MG63 (cell line): ENCODE measurements at regions not wholly inside any gene's neighbourhood (a gene's known extent, or its start where the extent isn't known, plus 50 kb on each side); places are given as distances from the start of the nearest gene placed in this dataset.

Experiments used
- DNase-seq: peaks from one replicate; pipeline ENCODE4 v3.0.0-alpha.2; 2020
- H3K27me3 ChIP-seq: fragments of 250-450 bp; sonication (Bioruptor Pico); 2 replicates; pipeline ENCODE4 v1.5.1; 2020; ENCODE audit warnings: mild to moderate bottlenecking, moderate library complexity
- H3K36me3 ChIP-seq: fragments of 250-450 bp; sonication (Bioruptor Pico); 2 replicates; pipeline ENCODE4 v1.5.1; 2020; ENCODE audit warnings: mild to moderate bottlenecking, moderate library complexity
- H3K4me3 ChIP-seq: fragments of 250-450 bp; sonication (Bioruptor Pico); 2 replicates; pipeline ENCODE4 v1.5.1; 2020; ENCODE audit warnings: mild to moderate bottlenecking, moderate library complexity
- H3K9me3 ChIP-seq: fragments of 250-450 bp; sonication (Bioruptor Pico); 2 replicates; pipeline ENCODE4 v1.5.1; 2020; ENCODE audit warnings: mild to moderate bottlenecking, moderate library complexity

DNA sequence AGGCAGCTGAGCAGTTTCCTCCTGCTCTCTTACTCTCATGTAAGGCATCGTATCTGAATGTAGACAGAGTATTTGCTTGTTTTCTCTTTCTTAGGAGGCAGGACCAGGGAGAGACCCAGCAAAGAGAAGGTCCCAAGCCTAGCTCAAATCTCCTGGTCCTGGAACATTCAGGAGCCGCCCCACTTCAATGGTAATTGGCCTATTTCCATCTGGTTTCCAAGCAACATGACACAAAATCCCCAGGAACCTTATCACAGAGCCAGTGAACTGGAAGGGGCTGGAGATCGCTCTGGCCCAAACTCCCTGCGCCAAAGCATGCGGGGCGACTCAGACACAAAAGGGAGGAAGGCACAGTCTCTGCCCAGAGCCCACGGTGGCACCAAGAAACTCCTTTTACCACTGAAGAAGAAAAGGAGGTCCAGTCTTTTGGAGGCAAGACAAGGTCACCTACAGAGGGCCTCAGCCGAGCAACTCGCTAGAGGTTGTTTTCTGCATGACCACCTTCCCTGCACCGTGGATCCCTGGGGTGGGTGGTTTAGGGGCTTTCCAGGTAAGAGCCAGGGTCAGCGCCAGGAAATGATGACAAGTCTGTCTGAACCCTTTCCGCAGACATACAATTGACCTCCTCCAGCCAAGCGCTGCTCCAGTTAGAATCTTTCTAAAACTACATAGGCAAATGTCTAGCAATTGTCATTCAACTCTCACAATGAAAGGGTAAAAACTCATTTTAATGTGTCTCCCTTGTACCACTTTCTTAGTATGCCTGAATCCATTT, 394.7 kb downstream of the SOX9 start:
- H3K36me3 ChIP-seq: no peaks in the 10 kb centered on the region
- no peak overlapping the region for H3K4me3 ChIP-seq
- no peaks in the 10 kb centered on the region for H3K27me3 ChIP-seq
- H3K9me3 ChIP-seq: no peaks in the 10 kb centered on the region
- DNase-seq: peak; percentile 55

DNA sequence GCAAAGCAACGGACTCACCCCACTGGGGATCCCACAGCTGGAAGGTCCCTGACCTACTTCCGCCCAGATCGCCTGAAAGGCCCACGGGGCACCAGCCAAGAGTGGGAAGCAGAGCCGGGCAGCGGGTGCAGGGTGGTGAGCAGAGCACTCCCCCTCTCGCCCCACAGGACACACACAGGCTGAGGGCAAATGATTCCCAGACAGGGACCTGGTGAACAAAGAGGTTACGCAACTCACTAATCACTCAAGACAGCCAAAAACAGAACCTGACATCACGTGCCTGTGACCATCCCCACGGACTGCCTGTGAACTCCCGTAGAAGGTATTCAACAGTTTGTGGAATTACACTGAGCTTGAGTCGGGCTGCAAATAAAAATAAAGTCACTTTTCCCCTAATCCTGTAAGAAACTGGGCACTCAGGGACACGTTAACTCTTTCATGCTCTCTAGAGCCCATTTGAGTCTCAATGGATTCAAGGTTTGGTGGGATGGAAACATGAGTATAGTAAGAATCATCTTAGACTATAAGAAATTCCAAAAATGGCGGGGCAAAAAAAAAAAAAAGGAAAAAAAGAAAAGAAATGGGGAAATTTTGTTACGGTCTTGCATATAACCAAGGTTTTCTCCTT, 396.1 kb downstream of the SOX9 start:
- DNase-seq: no peak
- Histone ChIP-seq H3K27me3 (no peaks in the 10 kb centered on the region), H3K36me3 (no peaks in the 10 kb centered on the region), H3K9me3 (no peaks in the 10 kb centered on the region), H3K4me3 (no peak overlapping the region)

- Histone ChIP-seq H3K9me3 (no peaks in the 10 kb centered on the region), H3K36me3 (no peaks in the 10 kb centered on the region), H3K27me3 (no peaks in the 10 kb centered on the region), H3K4me3 (no peak overlapping the region)
- no peak for DNase-seq
Measured at GRCh38 chr17:72517413-72518158, 396.8 kb downstream of the SOX9 start.

- no peaks in the 10 kb centered on the region for H3K27me3 ChIP-seq
- no peak overlapping the region for H3K4me3 ChIP-seq
- no peaks in the 10 kb centered on the region for H3K9me3 ChIP-seq
- no peak for DNase-seq
- H3K36me3 ChIP-seq: no peaks in the 10 kb centered on the region
Measured at GRCh38 chr17:72518159-72518732, 397.4 kb downstream of the SOX9 start.

DNA sequence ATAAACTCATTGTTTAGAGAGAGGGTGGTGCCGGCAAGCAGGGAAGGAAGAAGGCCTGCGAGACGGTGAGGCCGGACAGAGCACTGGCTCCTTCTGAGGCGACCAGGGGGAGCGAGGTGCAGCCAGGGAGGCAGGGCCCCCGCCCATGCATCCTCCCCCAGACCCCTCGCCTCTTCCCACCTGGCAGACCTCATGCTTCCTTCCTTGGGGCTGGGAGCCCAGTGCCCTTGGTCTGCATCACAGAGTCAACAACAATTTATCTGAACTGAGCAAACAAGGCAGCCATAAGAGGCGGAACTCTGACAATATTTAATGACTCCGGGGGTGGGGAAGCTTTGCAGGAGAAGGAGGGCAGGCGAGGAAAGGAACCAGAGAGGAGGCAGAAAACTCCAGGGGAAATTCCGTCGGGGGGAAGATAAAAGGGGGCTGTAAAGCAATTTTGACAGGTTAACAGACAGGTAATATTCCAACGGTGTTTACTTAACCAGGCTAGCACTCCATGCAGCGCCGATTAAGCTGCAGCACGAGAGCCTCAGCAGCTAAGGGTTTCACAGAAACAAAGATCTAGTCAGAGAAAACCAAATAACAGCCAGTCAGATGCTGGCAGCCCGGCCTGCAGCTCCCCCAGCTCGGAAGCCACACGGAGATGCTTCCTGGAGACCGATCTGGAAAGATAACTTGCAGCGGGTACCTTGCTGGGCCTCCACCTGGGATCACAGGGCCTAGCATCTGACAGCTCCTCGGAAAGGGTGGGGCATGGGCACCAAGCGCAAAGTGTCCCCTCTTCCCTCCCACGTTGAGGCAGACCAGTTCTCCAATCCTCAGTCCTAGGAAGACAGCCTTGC, 398.2 kb downstream of the SOX9 start:
- no peak for DNase-seq
- no peaks in the 10 kb centered on the region for H3K9me3 ChIP-seq
- no peak overlapping the region for H3K4me3 ChIP-seq
- no peaks in the 10 kb centered on the region for H3K27me3 ChIP-seq
- no peaks in the 10 kb centered on the region for H3K36me3 ChIP-seq

GRCh38 chr17:72519598-72519936, 398.7 kb downstream of the SOX9 start:
- no peaks in the 10 kb centered on the region for H3K27me3 ChIP-seq
- no peak overlapping the region for H3K4me3 ChIP-seq
- DNase-seq: no peak
- no peaks in the 10 kb centered on the region for H3K36me3 ChIP-seq
- H3K9me3 ChIP-seq: no peaks in the 10 kb centered on the region

DNA sequence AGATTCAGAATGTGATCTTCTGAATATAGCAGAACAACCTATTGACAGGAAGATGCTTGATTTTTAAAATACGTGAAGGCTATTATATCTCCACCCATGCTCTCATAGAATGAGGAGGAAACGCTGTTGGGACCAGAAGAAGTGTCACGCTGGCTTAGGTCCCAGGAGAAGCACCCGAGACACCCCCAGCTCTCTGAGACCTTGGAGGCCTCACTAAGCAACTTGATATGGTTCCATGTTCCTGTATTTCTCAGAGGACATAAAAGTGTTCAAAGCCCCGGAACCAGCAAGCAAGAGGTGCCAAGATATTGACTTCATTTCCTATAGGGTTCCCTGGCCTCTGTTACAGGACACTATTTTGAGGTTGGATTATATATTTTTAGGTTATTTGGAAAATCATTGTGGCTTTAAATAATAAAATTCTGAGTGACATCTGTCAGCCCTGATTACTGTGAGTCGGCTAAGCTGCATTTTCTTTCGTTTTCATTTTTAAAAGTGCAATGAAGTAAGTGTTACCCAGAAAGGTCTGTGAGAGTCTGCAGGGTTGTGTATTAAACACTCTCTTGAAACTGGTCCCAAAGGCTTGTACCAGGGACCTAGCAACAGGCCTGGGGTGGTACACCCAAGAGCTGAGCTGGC, 400.0 kb downstream of the SOX9 start:
- Histone ChIP-seq H3K4me3 (0 out of 2 replicates have a peak overlapping the region, but pooled peaks have one; percentile 3), H3K36me3 (no peaks in the 10 kb centered on the region), H3K27me3 (no peaks in the 10 kb centered on the region), H3K9me3 (no peaks in the 10 kb centered on the region)
- DNase-seq: no peak

- no peaks in the 10 kb centered on the region for H3K36me3 ChIP-seq
- no peak overlapping the region for H3K4me3 ChIP-seq
- DNase-seq: peak; percentile 33
- no peaks in the 10 kb centered on the region for H3K9me3 ChIP-seq
- H3K27me3 ChIP-seq: no peaks in the 10 kb centered on the region
Measured at GRCh38 chr17:72523491-72523890, 402.7 kb downstream of the SOX9 start.

DNA sequence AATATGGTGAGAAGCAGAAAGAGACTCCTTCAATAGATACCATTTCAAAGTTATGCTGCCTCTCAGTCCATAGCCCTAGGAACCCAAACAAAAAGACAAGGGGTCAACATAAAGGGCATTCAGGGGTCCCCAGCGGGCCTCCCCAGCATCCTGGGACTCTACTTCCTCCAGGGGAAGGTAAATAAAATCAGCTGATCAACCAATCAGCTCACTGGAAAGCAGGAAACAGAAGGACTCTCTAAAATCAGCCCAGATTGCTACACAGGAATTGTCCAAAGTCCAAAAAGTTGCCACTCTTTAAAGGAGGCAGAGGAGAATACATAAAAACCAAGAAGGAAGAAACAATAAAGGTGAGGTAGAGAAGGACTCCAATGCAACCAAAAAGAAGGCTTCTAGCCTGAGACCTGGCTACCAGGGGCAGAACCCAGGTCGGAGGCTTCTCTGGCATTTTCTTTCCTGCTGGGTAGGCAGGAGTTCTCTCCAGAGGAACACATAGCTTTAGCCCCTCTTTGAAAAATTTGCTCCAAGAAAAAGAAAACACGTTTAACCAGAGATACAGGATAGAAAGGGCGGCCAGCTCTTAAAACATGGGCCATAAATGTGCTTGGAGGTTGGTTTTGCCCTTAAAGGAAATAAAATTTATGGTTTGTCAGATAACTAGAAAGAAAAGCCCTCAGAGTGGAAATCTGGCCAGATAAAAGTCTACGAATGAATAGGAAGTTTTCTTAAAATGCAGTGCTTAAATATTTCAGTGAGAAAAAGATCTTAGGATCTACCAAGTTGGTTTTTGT, 404.6 kb downstream of the SOX9 start:
- Histone ChIP-seq H3K36me3 (no peaks in the 10 kb centered on the region), H3K9me3 (no peaks in the 10 kb centered on the region), H3K4me3 (no peak overlapping the region), H3K27me3 (no peaks in the 10 kb centered on the region)
- no peak for DNase-seq

DNA sequence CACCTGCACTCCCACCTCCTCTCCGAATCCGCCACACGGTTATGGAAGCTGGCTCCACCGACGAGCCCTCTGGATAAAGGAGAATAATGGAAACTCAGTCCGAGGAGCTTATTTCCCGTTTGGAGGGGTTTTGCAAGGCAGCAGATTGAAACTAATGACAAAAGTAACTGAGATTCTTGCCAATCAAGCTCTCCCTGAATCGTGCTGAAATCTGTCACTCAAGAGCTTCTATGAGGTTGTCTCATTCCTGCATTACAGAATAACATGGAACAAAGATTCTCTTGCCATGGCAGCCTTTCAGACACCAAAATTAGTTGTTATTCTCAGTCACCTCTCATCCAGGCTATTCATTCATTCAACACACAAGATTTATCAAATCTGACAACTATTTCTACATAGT, 405.9 kb downstream of the SOX9 start:
- DNase-seq: no peak
- no peak overlapping the region for H3K4me3 ChIP-seq
- H3K27me3 ChIP-seq: no peaks in the 10 kb centered on the region
- H3K36me3 ChIP-seq: no peaks in the 10 kb centered on the region
- no peaks in the 10 kb centered on the region for H3K9me3 ChIP-seq

DNA sequence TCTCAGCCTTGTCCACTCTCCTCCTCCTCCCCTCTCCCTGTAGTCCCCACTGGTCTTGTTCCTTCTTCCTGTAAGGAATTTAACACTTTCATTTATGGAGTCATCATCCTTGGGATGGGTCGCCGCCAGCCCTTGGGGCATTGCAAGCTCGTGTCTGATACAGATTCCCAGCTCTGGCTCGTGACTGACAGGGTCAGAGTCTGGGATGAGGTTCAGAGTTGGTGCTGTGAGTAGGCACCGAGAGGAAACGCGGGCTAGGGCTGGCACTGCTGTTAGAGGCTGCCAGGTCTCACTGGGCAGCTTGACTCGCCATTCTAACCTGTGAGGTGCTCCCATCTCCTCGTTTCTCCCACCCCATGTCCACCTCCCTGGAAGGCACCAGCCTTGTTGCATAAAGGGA, 407.0 kb downstream of the SOX9 start:
- H3K4me3 ChIP-seq: no peak overlapping the region
- no peaks in the 10 kb centered on the region for H3K36me3 ChIP-seq
- no peak for DNase-seq
- H3K9me3 ChIP-seq: no peaks in the 10 kb centered on the region
- H3K27me3 ChIP-seq: no peaks in the 10 kb centered on the region

GRCh38 chr17:72528683-72529082, 407.9 kb downstream of the SOX9 start:
- Histone ChIP-seq H3K4me3 (no peak overlapping the region), H3K36me3 (no peaks in the 10 kb centered on the region), H3K27me3 (no peaks in the 10 kb centered on the region), H3K9me3 (no peaks in the 10 kb centered on the region)
- DNase-seq: no peak

DNA sequence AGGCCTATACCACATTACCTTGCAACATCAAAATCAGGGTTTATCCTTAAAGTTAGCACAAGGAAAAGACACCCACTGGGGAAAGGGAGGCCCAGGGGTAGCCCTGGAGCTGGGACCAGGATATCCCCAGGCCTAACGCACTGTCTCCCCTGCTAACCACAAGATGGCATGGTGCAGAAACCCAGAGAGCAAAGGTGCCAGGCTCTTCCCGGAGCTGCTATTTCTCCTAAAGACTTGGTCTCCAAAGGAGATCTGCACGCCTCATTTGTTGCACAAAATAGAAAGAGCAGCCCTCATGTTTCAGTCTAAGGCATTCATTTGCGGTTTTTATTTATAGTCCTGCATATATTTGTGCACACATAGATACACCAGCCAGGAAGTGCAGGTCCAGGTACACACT, 408.6 kb downstream of the SOX9 start:
- H3K9me3 ChIP-seq: no peaks in the 10 kb centered on the region
- no peaks in the 10 kb centered on the region for H3K36me3 ChIP-seq
- H3K4me3 ChIP-seq: no peak overlapping the region
- no peaks in the 10 kb centered on the region for H3K27me3 ChIP-seq
- no peak for DNase-seq

DNA sequence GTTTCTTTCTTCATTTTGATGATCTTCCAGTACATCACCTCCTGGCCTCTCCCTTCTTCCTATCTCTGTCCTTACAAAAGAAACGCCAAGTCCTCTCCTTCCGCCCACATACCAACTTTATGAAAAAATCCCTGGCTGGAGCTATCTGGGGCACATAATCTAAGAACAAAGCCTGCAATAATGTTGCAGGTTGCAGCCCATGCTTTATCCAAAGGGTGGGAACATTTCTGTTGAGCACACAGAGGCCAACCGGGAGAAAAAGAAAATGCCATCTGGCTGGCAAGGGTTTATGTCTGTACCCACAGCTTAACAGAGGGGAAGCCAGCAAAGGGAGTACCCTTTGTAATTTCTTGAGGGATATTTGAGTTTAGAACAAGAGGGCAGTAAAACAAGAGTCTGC, 409.6 kb downstream of the SOX9 start:
- Histone ChIP-seq H3K4me3 (no peak overlapping the region), H3K36me3 (no peaks in the 10 kb centered on the region), H3K27me3 (no peaks in the 10 kb centered on the region), H3K9me3 (no peaks in the 10 kb centered on the region)
- no peak for DNase-seq

- Histone ChIP-seq H3K36me3 (no peaks in the 10 kb centered on the region), H3K4me3 (no peak overlapping the region), H3K27me3 (no peaks in the 10 kb centered on the region), H3K9me3 (no peaks in the 10 kb centered on the region)
- DNase-seq: no peak
Measured at GRCh38 chr17:72531729-72532128, 410.9 kb downstream of the SOX9 start.

DNA sequence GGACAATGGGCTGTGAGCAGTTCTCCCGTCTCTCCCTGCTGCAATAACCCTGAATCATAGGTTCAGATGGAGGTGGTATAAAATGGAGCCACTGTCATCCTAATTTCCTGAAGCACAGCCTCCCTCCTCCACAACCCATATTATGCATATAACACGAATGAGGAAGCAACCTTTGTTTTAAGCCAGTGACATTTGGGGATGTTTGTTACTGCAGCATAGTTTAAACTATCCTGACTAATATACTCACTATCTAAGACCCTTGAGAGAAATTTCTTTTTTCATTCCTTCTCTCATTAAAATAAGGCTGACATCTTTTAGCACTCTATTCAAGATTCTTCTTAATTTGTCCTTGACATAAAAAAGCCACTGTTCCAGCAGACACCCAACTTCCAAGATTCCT, 413.4 kb downstream of the SOX9 start:
- DNase-seq: no peak
- Histone ChIP-seq H3K9me3 (no peaks in the 10 kb centered on the region), H3K4me3 (no peak overlapping the region)

More for the DNA sequence above, 413.4 kb downstream of the SOX9 start:
- Histone ChIP-seq H3K36me3 (no peaks in the 10 kb centered on the region), H3K27me3 (no peaks in the 10 kb centered on the region)
